ENCODE measurements at regions not wholly inside any gene's neighbourhood (a gene's known extent, or its start where the extent isn't known, plus 50 kb on each side); places are given as distances from the start of the nearest gene placed in this dataset.

DNA sequence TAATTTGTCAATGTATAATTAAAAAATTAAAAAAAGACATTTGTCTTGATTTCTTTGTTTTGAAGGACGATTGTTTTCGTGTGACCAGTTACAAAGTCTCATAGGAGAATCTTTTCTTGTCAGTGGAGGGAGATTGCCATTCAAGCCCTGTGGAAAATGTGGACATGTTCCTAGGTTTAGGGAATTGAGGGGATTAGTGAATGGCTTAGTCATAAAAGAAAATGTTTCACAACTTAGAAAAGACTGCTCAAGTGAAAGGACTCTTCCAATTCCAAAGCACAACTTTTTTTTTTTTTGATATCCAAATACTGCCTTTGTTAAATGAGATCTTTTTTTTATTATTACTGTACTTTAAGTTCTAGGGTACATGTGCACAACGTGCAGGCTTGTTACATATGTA is 140.7 kb upstream of the HABP2 start:
- TF ChIP-seq POLR2A (IDR thresholded peaks at IDR 0.05; ENCODE audit: borderline replicate concordance, extremely low read depth, insufficient read depth, insufficient read length) (no peak), EZH2phosphoT487 (IDR thresholded peaks at IDR 0.05; ENCODE audit: borderline replicate concordance) (no peak), ZNF274 (IDR thresholded peaks at IDR 0.05; ENCODE audit: low read depth, low read length) (no peak)
- TF ChIP-seq, protein P1, sequence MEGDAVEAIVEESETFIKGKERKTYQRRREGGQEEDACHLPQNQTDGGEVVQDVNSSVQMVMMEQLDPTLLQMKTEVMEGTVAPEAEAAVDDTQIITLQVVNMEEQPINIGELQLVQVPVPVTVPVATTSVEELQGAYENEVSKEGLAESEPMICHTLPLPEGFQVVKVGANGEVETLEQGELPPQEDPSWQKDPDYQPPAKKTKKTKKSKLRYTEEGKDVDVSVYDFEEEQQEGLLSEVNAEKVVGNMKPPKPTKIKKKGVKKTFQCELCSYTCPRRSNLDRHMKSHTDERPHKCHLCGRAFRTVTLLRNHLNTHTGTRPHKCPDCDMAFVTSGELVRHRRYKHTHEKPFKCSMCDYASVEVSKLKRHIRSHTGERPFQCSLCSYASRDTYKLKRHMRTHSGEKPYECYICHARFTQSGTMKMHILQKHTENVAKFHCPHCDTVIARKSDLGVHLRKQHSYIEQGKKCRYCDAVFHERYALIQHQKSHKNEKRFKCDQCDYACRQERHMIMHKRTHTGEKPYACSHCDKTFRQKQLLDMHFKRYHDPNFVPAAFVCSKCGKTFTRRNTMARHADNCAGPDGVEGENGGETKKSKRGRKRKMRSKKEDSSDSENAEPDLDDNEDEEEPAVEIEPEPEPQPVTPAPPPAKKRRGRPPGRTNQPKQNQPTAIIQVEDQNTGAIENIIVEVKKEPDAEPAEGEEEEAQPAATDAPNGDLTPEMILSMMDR (IDR thresholded peaks at IDR 0.05 in 2 of 3, conservative IDR thresholded peaks at IDR 0.05 in 1 of 3; ENCODE audit: borderline replicate concordance in 1 of 3, insufficient read depth in 1 of 3, low read depth in 2 of 3, low read length in 2 of 3): no peak
